Adrenal gland (tissue), 5 donors: ENCODE measurements at regions not wholly inside any gene's neighbourhood (a gene's known extent, or its start where the extent isn't known, plus 50 kb on each side); places are given as distances from the start of the nearest gene placed in this dataset.

Experiments used
- CTCF ChIP-seq, 6 experiments: fragments of 450-650 bp in 4 of 6; fragments of 200-600 bp in 2 of 6; sonication (generic) in 1 of 6; IDR thresholded peaks; 1 replicate in 5 of 6; 2 replicates in 1 of 6; pipeline versions ENCODE4 v1.5.1 to v1.8.0; 2016 to 2021; ENCODE audit warnings: antibody characterized with exemption in 6 of 6, mild to moderate bottlenecking in 2 of 6, moderate library complexity in 1 of 6
- POLR2A ChIP-seq, 2 donors: fragments of 450-650 bp; IDR thresholded peaks; one replicate each; pipeline ENCODE4 v1.6.1; 2017; ENCODE audit warnings: antibody characterized with exemption in 2 of 2, mild to moderate bottlenecking in 2 of 2, moderate library complexity in 1 of 2
- donor health status: DM: no; HTN: no; CAD: no.

GRCh38 chr14:27506272-27506671 is 908.4 kb upstream of the NOVA1 start:
- TF ChIP-seq CTCF (IDR thresholded peaks at IDR 0.05) (no peak), POLR2A (IDR thresholded peaks at IDR 0.05) (no peak)
